ENCODE measurements at regions not wholly inside any gene's neighbourhood (a gene's known extent, or its start where the extent isn't known, plus 50 kb on each side); places are given as distances from the start of the nearest gene placed in this dataset.

DNA sequence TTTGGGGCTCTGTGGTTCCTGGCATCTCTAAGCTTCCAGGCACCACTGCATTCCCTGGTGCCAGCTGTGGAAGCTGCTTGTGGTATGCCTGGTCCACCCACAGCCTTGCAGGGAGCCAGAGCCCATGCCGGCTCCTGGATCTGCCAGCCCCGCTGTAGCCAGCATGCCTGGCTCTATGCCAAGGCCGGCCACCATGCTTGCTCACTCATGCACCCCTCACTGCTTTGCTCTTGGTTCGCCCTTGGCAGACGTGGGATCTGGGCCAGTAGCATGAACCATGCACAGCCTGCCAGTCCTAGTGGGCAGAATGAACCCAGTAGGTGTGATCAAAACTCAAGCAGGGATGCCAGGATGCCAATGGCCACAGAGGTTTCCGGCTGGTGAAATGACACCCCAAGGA lies 634.2 kb upstream of the TMEFF2 start:
- no peak for TF ChIP-seq POLR2A (IDR thresholded peaks at IDR 0.05)
- no peak for TF ChIP-seq CTCF (IDR thresholded peaks at IDR 0.05)

All from breast epithelium (tissue), 3 donors.